ENCODE measurements at regions not wholly inside any gene's neighbourhood (a gene's known extent, or its start where the extent isn't known, plus 50 kb on each side); places are given as distances from the start of the nearest gene placed in this dataset.
"Not testable (repeated sequence)": the region's sequence is repeated elsewhere in the genome, so short reads cannot be mapped to it uniquely, and the experiment has no call there.

DNA sequence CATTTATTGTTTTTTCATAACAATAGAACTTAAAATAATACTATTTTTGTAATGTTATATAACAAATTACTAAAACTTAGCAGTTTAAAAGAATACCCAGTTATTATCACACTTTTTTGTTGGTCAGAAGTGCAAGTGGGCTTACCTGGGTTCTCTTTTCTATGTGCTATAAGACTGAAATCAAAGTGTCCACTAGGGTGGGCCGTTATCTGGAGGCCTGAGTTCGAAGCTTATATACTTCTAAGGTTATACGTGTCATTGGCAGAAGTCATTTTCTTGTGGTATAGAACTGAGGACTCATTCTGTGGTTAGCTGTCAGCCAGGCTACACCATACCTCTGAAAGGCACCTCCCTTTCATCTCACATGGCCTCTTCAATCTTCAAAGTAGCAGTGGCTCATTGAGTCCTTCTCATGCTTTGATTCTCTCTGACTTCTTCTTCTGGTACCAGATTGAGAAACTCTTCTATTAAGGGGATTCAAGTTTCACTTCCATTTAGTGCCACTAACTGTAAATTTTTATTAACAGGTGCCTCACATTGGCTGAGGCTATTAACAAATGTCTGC is 414.3 kb downstream of the AMY1C start:
- DNase-seq (ENCODE audit: low read depth, low spot score), result no peak

- DNase-seq (ENCODE audit: low read depth, low spot score), result no peak
Measured at GRCh38 chr1:104172243-104172681, 422.6 kb downstream of the AMY1C start.

DNA sequence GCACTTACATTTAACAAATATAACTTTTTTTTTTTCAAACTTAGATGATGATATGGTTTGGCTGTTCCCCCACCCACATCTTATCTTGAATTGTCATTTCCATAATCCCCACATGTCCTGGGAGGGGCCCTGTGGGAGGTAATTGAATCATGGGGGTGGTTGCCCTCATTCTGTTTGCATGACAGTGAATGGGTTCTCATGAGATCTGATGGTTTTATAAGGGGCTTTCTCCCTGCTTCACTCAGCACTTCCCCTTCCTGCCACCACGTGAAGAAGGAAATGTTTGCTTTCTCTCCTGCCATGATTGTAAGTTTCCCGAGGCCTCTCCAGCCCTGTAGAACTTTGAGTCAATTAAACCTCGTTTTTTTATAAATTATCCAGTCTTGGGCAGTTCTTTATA is 432.6 kb downstream of the AMY1C start:
- DNase-seq (ENCODE audit: low read depth, low spot score), result no peak

DNA sequence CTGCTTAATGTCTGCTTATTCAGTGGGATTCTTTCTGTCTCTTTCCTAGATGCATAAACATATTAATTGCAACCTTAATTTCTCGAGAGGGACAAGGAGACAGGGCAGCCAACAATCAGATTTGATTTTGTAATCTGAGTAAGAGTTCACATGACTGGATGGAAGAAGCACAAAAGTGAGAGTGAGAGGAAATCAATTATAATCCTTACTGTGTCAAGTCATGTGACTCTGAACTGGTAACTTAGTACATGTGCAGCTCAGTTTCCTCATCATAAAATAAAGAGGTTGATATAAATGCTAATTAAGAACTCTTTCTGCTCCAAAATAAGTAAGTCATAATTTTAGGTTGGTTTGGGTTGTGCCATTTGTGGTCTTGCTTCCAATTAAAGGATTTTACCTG is 439.5 kb downstream of the AMY1C start:
- DNase-seq (ENCODE audit: low read depth, low spot score), result no peak

- DNase-seq (ENCODE audit: low read depth, low spot score), result no peak
Measured at GRCh38 chr1:104190821-104191220, 441.1 kb downstream of the AMY1C start.

DNA sequence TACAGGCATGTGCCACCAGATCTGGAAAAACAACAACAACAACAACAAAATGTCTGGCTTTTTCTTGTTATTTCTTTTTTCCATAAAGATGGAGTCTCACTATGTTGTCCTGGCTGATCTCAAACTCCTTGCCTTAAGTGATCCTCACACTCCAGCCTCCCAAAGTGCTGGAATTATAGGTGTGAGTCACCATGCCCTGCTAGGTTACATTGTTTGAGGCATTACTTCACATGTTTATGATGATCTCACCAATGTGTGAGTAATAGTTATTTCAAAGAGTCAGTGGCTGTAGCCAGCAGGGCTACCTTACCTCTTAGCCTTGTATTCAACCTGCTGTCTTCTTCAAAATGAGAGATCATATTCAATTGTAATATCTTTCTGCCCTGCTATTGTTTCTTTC is 445.7 kb downstream of the AMY1C start:
- DNase-seq (ENCODE audit: low read depth, low spot score), result no peak

GRCh38 chr1:104196136-104196535 is 446.4 kb downstream of the AMY1C start:
- DNase-seq (ENCODE audit: low read depth, low spot score), result no peak

- no peak for DNase-seq (ENCODE audit: low read depth, low spot score)
Measured at GRCh38 chr1:104197516-104197915, 447.8 kb downstream of the AMY1C start.

GRCh38 chr1:104212239-104212638 is 462.5 kb downstream of the AMY1C start:
- no peak for DNase-seq (ENCODE audit: low read depth, low spot score)

DNA sequence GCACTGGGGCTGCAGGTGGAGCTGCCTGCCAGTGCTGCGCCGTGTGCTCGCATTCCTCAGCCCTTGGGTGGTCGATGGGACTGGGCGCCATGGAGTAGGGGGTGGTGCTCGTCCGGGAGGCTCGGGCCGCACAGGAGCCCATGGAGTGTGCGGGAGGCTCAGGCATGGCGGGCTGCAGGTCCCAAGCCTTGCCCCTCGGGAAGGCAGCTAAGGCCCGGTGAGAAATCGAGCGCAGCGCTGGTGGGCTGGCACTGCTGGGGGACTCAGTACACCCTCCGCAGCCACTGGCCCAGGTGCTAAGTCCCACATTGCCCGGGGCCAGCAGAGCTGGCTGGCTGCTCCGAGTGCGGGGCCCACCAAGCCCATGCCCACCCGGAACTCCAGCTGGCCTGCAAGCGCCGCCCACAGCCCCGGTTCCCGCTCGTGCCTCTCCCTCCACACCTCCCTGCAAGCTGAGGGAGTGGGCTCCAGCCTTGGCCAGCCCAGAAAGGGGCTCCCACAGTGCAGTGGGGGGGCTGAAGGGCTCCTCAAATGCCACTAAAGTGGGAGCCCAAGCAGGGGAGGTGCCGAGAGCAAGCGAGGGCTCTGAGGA is 467.8 kb downstream of the AMY1C start:
- DNase-seq (ENCODE audit: low read depth, low spot score), result not testable (repeated sequence)

DNA sequence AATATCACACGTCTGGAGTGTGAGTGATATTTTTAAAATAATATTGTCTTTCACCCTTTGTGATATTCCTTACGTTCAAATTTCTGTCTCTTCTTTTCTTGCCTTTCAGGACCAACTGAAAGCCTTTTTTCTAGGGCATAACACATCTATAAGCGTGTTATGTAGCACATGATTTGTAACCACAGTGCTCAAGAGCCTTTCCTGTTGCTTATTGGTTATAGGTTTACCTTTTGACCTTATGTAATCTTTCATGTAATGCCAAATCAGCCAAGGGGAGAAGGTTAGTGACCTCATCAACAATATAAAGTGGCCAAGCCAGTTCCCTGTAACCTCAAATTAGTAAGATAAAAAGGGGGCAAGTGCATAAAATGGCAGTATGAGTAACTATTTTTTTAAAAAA is 480.2 kb downstream of the AMY1C start:
- no peak for DNase-seq (ENCODE audit: low read depth, low spot score)

GRCh38 chr1:104231676-104232075 is 482.0 kb downstream of the AMY1C start:
- no peak for DNase-seq (ENCODE audit: low read depth, low spot score)

DNA sequence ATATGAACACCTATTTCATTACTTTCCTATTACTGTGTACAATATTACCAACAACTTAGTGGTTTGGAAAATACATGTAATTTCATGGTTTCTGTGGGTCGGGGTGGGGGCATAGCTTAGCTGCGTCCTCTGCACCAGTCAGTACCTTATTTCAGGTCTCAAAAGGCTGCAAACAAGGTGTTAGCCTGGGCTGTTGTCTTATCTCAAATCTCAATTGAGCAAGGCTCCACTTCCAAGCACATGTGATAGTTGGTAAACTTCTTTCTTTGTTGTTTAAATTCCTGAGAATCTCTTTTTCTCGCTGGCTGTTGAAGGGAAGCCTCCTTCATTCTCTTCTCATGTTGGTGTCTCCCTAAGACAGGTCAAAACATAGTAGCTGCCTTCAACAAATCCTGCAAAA is 485.4 kb downstream of the AMY1C start:
- no peak for DNase-seq (ENCODE audit: low read depth, low spot score)

DNA sequence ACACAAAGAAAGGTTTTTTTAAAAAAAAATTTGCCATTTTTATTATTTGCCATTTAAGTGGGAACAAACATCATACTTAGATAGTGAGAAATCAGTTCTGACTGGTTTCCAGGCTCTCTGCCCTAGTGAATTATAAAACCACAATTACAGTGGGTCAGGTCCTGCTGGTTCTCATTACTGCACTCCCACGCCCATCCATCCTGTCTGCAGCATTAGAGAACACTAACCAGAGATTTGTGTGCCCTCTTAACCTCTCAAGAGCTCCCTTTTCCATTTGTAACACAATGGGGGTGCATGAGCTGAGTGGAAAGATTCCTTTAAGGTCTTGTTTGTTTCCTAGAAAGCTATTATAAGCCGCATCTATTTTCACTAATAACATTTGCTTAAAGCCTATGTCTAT is 489.3 kb downstream of the AMY1C start:
- DNase-seq (ENCODE audit: low read depth, low spot score), result no peak

DNA sequence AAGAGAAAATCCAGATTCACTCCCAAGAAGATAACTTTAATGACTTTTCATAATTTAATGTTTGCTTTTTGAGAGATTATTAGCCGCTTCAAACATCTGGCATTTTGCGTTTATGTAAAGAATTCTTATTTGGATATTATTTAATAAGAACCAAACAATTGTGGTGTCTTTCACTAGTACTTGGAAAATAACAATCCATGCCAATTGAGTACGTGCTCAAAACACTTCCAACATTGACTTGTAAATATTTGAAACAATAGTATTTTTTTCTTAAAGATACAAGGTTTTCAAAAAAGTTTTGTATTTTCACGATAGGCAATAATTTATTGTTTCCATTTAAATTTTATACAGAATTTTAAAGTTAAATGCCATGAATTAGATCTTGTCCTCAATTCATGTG is 498.7 kb downstream of the AMY1C start:
- DNase-seq (ENCODE audit: low read depth, low spot score), result no peak

DNA sequence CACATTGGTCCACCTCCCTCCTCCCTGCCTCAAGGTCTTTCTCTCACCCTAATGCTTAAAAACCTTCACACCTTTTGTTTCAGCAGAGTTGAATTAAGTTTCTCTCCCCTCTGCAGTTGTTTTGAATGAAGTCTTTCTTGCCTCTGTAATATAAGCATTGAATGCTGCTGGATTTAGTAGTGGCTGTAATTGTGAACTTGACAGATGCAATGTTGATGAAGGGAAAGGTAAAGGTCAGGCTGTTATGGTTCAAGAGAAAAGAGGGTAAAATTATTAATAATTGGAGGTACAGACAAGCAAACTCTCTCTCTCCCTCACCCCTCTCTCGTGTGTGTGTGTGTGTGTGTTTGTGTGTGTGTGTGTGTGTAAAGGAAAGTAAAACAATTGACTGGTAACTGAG is 509.8 kb downstream of the AMY1C start:
- no peak for DNase-seq (ENCODE audit: low read depth, low spot score)

DNA sequence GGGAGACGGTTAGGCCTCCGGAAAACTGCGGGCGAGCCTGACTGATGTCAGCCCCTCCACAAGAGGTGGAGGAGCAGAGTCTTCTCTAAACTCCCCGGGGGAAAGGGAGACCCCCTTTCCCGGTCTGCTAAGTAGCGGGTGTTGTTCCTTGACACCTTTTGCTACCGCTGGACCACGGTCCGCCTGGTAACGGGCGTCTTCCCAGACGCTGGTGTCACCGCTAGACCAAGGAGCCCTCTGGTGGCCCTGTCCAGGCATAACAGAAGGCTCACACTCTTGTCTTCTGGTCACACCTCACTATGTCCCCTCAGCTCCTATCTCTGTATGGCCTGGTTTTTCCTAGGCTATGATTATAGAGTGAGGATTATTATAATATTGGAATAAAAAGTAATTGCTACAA is 513.4 kb downstream of the AMY1C start:
- DNase-seq (ENCODE audit: low read depth, low spot score), result not testable (repeated sequence)

DNA sequence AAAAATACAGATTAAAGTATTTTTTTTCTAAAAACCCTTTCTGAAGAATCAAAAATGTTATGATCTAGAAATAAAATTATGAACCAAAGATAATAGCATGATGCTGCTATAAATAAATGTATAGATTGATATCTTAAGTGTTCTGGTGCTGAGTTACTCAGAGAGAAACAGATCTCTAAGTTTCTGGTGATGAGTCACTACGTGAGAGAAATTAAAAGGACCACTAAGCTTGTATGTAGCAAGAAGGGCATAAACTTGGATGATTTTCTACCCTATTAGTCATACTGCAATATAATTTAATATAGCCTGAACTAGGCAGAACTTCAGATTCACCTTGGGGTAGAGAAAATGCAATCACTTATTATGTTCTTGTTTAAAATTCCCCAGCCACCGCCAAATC is 514.8 kb downstream of the AMY1C start:
- DNase-seq (ENCODE audit: low read depth, low spot score), result no peak

GRCh38 chr1:104265163-104265562 is 515.5 kb downstream of the AMY1C start:
- DNase-seq (ENCODE audit: low read depth, low spot score), result no peak

GRCh38 chr1:104266612-104267011 is 516.9 kb downstream of the AMY1C start:
- no peak for DNase-seq (ENCODE audit: low read depth, low spot score)

GRCh38 chr1:104288322-104288721 is 538.6 kb downstream of the AMY1C start:
- DNase-seq (ENCODE audit: low read depth, low spot score), result not testable (repeated sequence)

DNA sequence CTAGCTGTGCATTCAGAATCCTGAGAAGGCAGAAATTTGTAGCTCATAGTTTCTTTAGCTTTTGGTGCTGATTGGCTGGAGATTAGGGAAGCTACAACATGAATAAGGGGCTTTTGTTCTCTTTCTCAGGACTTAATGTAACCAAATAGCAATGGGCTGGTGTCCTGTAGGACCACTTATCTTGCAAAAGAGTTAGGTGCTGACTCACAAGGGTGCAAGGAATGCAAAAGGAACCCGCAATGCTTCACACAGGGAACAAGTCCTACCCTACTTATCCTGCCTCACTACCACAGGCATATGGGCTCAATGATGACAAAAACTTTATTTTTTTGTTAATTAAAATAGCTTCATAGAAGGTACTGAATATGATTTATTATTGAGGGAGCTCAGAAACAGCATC is 541.5 kb downstream of the AMY1C start:
- no peak for DNase-seq (ENCODE audit: low read depth, low spot score)

DNA sequence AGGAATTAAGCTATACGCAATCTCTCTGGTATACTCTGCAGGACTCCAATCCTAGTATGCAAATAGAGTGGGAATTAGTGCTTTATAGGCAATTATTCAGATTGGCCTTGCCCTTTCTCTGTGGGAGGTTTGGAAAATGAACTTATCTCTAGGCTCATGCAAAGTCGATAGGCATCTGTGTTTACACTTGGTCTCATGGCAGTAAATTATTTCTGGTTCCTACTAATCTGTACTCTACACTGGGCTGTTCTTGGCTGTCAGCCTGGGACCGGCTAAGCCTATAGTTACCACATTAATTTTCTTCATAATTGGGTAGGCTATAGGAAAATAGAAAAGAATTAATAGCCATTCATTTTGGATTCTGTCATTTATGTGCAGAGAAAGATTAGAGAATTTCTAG is 544.6 kb downstream of the AMY1C start:
- DNase-seq (ENCODE audit: low read depth, low spot score), result no peak

DNA sequence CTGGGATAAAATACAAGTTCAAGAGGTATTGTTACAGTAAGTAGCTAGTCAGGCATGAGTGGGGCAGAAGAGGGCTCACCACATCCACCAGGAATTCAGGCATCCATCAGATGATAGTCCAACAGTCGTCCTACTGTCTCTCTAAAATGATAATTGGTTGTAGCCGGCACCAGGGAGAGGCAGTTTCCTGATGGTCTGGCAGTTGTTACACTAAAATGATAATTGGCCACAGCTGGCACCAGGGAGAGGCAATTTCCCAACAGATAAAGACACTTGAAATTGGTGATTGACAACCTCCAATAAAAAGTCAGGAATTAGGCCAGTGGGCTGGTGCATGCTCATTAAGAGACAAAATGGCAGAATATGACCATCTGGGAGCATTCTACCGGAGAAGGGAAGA is 545.8 kb downstream of the AMY1C start:
- no peak for DNase-seq (ENCODE audit: low read depth, low spot score)
